ENCODE measurements at regions not wholly inside any gene's neighbourhood (a gene's known extent, or its start where the extent isn't known, plus 50 kb on each side); places are given as distances from the start of the nearest gene placed in this dataset.

GRCh38 chr10:2714597-2714996 is 352.8 kb upstream of the PFKP start:
- TF ChIP-seq CTCF (IDR thresholded peaks at IDR 0.05): no peak
- no peak for TF ChIP-seq POLR2A (IDR thresholded peaks at IDR 0.05)

Measured in right lobe of liver (tissue), 4 donors.